ENCODE measurements at regions not wholly inside any gene's neighbourhood (a gene's known extent, or its start where the extent isn't known, plus 50 kb on each side); places are given as distances from the start of the nearest gene placed in this dataset.

DNA sequence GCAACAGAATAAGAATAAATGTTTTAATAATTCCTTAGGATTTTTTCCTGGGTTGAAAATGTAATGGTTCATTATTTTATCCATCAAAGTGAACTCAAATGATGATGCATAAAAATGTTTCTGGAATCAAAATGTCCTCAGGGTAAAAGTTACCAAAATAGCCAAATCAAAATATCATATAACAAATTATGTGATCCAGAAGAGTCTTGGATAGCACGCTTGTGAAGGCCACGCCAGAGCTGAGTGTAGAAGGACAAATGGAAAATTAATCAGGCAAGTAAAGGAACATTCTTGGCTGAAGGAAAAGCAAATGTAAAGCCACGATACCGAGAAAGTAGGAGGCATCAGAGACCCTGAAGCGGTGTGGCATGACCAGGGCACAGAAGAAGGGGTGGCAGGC, 169.2 kb downstream of the CAPZA3 start:
- H3K9me3 Mint-ChIP-seq (ENCODE audit: low read depth), result no peaks in the 10 kb centered on the region
- intact Hi-C loops (cut with DNase I, micrococcal nuclease), result no loop called here
- no peak overlapping the region for H3K4me3 Mint-ChIP-seq
- no peaks in the 10 kb centered on the region for H3K27me3 Mint-ChIP-seq
- ATAC-seq (no peak), DNase-seq (no peak)
- H3K27ac Mint-ChIP-seq, result no peak overlapping the region
- ChIA-PET CTCF (interaction anchor here (0.7 kb wide), 1 partner anchor 112 kb away, joined by 3 read pairs; no protein-coding TSS in a partner anchor), POLR2A (no interaction called here)
- H3K4me1 Mint-ChIP-seq, result no peaks in the 10 kb centered on the region
- H3K36me3 Mint-ChIP-seq (ENCODE audit: low read depth), result no peaks in the 10 kb centered on the region

DNA sequence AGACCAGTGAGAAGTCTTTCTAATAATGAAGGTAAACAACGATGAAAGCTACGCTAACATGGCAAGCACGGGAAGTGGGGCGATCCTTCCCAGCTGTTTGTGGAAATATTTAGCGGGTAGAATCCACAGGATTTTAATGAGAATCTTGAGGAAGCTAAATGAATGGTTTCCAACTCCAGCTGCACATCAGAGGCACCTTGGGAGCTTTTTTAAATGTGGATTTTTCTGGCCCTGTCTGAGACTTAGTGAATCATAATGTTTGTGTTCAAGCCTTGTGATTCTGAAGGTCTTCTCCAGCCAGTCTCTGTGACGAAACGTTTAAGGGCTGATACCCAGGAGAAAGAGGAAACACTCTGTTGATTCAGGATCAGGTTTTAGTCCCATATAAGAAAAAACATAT, 169.8 kb downstream of the CAPZA3 start:
- H3K9me3 Mint-ChIP-seq (ENCODE audit: low read depth), result no peaks in the 10 kb centered on the region
- CTCF ChIA-PET, result interaction anchor here (0.7 kb wide), 2 partner anchors 113 to 327 kb away, joined by 3 read pairs; no protein-coding TSS in a partner anchor
- POLR2A ChIA-PET, result no interaction called here
- H3K4me3 Mint-ChIP-seq, result no peak overlapping the region
- DNase-seq (no peak), ATAC-seq (no peak)
- no peaks in the 10 kb centered on the region for H3K36me3 Mint-ChIP-seq (ENCODE audit: low read depth)
- H3K27me3 Mint-ChIP-seq, result no peaks in the 10 kb centered on the region
- H3K4me1 Mint-ChIP-seq, result no peaks in the 10 kb centered on the region
- intact Hi-C loops (cut with DNase I, micrococcal nuclease), result no loop called here
- no peak overlapping the region for H3K27ac Mint-ChIP-seq

DNA sequence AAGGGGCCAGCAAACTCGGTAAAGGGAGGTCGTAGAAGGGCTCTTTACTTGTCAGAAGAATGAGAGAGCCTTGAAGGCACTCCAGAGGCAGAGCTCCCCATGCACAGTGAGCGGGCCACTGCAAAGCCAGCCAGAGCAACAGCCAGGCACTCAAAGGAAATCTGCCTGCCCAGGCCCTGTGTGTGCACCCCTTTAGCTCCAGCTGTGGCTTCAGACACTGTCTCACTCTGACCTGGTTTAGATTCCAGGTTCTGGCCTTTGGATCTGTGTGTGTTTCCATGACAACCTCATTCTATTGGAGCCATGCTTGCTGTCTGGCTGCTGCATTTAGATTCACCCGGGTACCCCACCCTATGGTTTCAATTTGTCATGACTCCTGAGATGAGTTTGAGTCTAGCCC, 170.3 kb downstream of the CAPZA3 start:
- POLR2A ChIA-PET, result no interaction called here
- no peaks in the 10 kb centered on the region for H3K36me3 Mint-ChIP-seq (ENCODE audit: low read depth)
- intact Hi-C loops (cut with DNase I, micrococcal nuclease), result no loop called here
- no peaks in the 10 kb centered on the region for H3K27me3 Mint-ChIP-seq
- ATAC-seq (no peak), DNase-seq (no peak)
- no peaks in the 10 kb centered on the region for H3K4me1 Mint-ChIP-seq
- CTCF ChIA-PET, result interaction anchor here (0.7 kb wide), 1 partner anchor 327 kb away, joined by 3 read pairs; no protein-coding TSS in a partner anchor
- no peak overlapping the region for H3K4me3 Mint-ChIP-seq
- H3K9me3 Mint-ChIP-seq (ENCODE audit: low read depth), result peaks cover 2% of the 10 kb centered on the region
- no peak overlapping the region for H3K27ac Mint-ChIP-seq

DNA sequence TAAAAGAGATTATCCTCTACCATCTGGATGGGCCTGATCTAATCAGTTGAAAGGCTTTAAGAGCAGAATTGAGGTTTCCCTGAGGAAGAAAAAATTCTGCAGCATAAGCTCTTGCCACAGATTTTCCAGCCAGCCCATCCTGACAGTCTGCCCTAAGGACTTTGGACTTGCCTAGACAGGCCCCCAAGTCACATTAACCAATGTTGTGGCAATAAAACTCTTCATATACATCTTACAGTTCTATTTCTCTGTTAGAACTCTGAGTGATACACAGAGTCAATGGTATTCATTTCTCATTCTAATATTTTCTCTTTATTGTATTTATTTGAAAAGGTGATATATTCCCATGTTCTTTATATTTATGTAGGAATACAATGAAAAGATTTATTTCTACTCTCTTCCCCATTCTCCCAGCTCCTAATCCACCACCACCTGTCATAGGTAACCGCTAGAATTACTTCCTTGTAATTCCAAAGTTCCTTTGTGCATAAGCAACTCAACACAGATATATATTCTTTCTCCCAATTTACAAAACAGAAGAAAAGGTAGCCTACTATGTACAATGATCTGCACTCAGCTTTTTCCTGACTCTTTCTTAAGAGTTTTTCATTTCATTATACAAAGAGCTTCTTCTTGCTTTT, 182.1 kb downstream of the CAPZA3 start:
- Mint-ChIP-seq H3K4me3 (no peak overlapping the region), H3K27ac (no peak overlapping the region), H3K27me3 (peaks cover 6% of the 10 kb centered on the region), H3K9me3 (ENCODE audit: low read depth) (no peaks in the 10 kb centered on the region), H3K36me3 (ENCODE audit: low read depth) (no peaks in the 10 kb centered on the region), H3K4me1 (no peaks in the 10 kb centered on the region)
- CTCF ChIA-PET, result no interaction called here
- DNase-seq (no peak), ATAC-seq (no peak)
- intact Hi-C loops (cut with DNase I, micrococcal nuclease), result no loop called here
- POLR2A ChIA-PET, result no interaction called here

DNA sequence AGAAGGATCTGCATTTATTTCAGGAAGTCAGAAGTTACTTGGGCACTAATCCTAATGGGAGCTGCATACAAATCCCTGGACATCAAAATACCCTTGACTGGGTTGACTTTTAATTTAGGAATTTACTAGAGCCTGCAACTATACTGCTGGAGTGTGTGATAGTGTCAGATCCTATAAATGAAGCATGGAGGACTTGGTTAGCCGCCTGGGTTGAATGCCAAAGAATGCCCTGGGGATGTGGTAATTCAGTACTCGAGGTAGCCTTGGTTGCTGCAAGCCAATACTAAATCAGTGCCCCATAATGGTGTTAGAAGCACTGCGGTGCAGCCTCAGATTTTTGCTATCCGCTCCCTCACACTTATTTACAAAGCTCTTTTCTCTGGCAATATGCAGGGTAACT, 184.9 kb downstream of the CAPZA3 start:
- POLR2A ChIA-PET, result no interaction called here
- no peak overlapping the region for H3K4me3 Mint-ChIP-seq
- ATAC-seq, result no peak
- no peak for DNase-seq
- intact Hi-C loops (cut with DNase I, micrococcal nuclease), result no loop called here
- H3K36me3 Mint-ChIP-seq (ENCODE audit: low read depth), result no peaks in the 10 kb centered on the region
- H3K9me3 Mint-ChIP-seq (ENCODE audit: low read depth), result no peaks in the 10 kb centered on the region
- H3K27ac Mint-ChIP-seq, result no peak overlapping the region
- CTCF ChIA-PET, result interaction anchor here (0.9 kb wide), 1 partner anchor 10 kb away, joined by 3 read pairs; no protein-coding TSS in a partner anchor
- no peaks in the 10 kb centered on the region for H3K4me1 Mint-ChIP-seq
- H3K27me3 Mint-ChIP-seq, result peaks cover 6% of the 10 kb centered on the region

DNA sequence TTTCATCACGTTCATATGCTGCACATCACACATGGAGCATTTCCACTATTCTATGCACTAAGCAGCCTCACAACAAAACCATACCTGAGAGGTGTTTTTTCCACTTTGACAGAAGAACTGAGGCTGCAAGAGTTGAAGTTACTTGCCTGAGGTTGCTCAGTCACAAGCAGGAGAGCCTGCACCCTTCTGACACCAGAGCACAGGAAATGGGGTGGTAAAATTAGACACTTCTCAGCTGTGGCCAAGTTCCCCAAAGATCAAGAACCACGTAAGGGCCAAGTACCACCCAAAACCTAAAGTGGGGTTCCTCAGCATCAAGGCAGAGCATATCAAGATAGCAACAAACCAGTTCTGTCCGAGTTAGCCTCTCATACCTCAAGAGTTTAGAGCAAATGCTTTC, 185.8 kb downstream of the CAPZA3 start:
- no peaks in the 10 kb centered on the region for H3K36me3 Mint-ChIP-seq (ENCODE audit: low read depth)
- H3K27me3 Mint-ChIP-seq, result peaks cover 6% of the 10 kb centered on the region
- no peak overlapping the region for H3K27ac Mint-ChIP-seq
- ChIA-PET CTCF (interaction anchor here (0.9 kb wide), 1 partner anchor 9 kb away, joined by 3 read pairs; no protein-coding TSS in a partner anchor), POLR2A (no interaction called here)
- DNase-seq, result no peak
- peaks cover 2% of the 10 kb centered on the region for H3K9me3 Mint-ChIP-seq (ENCODE audit: low read depth)
- intact Hi-C loops (cut with DNase I, micrococcal nuclease), result no loop called here
- no peak for ATAC-seq
- H3K4me1 Mint-ChIP-seq, result no peaks in the 10 kb centered on the region
- no peak overlapping the region for H3K4me3 Mint-ChIP-seq

DNA sequence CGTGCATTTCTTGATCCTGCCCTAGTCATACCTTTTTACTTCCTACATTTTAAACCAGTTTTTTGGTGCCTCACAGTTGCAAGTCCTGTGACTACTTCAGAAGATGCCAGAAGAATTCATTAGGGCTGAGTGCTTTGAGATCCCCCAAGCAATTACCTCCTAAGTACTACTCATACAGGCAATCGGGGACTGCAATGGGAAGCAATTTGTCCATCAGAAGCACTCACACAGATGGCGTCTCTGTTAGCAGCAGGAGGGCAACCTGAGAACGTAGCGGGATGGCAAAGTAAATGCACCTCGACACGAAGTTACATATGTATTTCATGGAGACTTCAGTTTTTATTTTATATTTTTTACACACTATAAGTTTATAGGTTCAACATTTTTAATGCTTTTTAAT, 188.3 kb downstream of the CAPZA3 start:
- POLR2A ChIA-PET, result no interaction called here
- no peak for ATAC-seq
- CTCF ChIA-PET, result no interaction called here
- intact Hi-C loops (cut with DNase I, micrococcal nuclease), result no loop called here
- Mint-ChIP-seq H3K4me3 (no peak overlapping the region), H3K27me3 (peaks cover 4% of the 10 kb centered on the region), H3K27ac (no peak overlapping the region), H3K4me1 (no peaks in the 10 kb centered on the region), H3K36me3 (ENCODE audit: low read depth) (no peaks in the 10 kb centered on the region), H3K9me3 (ENCODE audit: low read depth) (peaks cover 7% of the 10 kb centered on the region)
- no peak for DNase-seq

DNA sequence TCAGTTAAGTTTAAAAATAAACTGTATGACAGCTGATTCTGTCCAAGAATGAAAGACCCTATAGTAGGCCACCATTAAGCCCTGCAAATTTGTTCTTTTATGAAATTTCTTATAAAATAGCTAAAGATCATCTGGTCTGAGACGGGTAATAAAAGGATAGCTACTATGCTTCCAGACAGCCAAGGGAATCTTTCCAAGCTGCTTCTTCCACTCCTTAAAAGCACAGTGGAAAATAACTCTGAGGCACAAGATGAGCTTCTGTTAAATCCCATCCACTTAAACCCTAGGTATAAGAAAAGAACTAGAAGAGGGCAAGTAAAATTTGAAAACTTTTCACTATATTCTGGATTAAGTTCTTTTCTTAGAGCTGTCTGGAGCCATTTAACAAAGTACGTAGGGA, 194.3 kb downstream of the CAPZA3 start:
- no peak for DNase-seq
- peaks cover 2% of the 10 kb centered on the region for H3K27me3 Mint-ChIP-seq
- CTCF ChIA-PET, result no interaction called here
- POLR2A ChIA-PET, result no interaction called here
- intact Hi-C loops (cut with DNase I, micrococcal nuclease), result no loop called here
- H3K4me3 Mint-ChIP-seq, result no peak overlapping the region
- H3K27ac Mint-ChIP-seq, result no peak overlapping the region
- H3K4me1 Mint-ChIP-seq, result no peaks in the 10 kb centered on the region
- H3K36me3 Mint-ChIP-seq (ENCODE audit: low read depth), result no peaks in the 10 kb centered on the region
- ATAC-seq, result no peak
- H3K9me3 Mint-ChIP-seq (ENCODE audit: low read depth), result peaks cover 7% of the 10 kb centered on the region

DNA sequence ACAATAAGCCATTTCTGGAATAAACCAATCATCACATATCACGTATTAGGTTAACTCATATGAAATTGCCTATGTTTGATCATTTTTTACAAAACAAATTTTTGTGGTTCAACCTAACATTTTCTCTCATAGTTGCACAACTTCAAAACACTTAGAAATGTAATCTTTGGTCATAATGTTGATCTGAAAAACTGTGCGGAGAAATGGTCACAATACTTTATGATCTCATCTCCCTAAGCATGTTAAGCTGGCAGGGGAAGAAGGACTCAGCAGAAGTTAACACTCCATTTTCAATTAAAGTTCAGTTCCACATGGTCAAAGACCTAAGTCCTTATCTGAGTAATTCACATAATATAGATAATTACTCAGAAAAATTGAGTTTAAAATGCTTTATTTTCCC, 194.8 kb downstream of the CAPZA3 start:
- H3K4me1 Mint-ChIP-seq, result no peaks in the 10 kb centered on the region
- intact Hi-C loops (cut with DNase I, micrococcal nuclease), result no loop called here
- ATAC-seq (no peak), DNase-seq (no peak)
- H3K9me3 Mint-ChIP-seq (ENCODE audit: low read depth), result peaks cover 7% of the 10 kb centered on the region
- ChIA-PET POLR2A (no interaction called here), CTCF (interaction anchor here (0.7 kb wide), 1 partner anchor 9 kb away, joined by 3 read pairs; no protein-coding TSS in a partner anchor)
- no peak overlapping the region for H3K4me3 Mint-ChIP-seq
- no peak overlapping the region for H3K27ac Mint-ChIP-seq
- H3K27me3 Mint-ChIP-seq, result peaks cover 2% of the 10 kb centered on the region
- no peaks in the 10 kb centered on the region for H3K36me3 Mint-ChIP-seq (ENCODE audit: low read depth)

DNA sequence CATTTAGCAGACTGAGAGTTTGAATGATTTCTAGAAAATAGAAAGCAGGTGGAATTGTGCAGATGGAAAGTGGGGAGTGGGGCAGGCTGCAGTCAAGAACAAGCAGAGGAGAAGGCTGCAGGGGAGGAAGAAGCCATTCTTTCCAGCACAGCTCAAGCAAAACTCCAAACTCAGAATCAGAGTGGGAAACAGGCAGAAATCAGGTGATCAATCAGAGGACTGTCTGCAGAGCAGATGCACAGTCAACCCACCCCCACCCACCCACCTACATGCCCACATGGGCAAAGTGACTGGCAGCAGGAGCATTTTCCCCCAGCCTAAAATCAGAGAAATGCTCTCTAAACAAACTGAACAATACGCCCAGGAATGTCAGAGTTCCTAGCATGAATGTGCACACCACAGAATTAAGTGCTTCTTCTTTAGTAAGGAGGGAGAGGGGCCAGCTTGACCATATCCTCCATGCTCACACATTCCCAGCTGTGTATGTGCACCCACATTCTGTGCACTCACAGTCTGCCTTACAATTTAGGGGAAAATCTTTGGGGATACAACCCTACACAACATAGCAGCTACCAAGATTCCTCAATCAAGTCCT, 194.1 kb upstream of the PLEKHA5 start:
- Mint-ChIP-seq H3K36me3 (ENCODE audit: low read depth) (no peaks in the 10 kb centered on the region), H3K27ac (no peak overlapping the region), H3K27me3 (peaks cover 2% of the 10 kb centered on the region), H3K4me3 (no peak overlapping the region), H3K9me3 (ENCODE audit: low read depth) (no peaks in the 10 kb centered on the region), H3K4me1 (no peaks in the 10 kb centered on the region)
- intact Hi-C loops (cut with DNase I, micrococcal nuclease), result no loop called here
- ChIA-PET POLR2A (no interaction called here), CTCF (no interaction called here)
- ATAC-seq, result no peak
- DNase-seq, result no peak

DNA sequence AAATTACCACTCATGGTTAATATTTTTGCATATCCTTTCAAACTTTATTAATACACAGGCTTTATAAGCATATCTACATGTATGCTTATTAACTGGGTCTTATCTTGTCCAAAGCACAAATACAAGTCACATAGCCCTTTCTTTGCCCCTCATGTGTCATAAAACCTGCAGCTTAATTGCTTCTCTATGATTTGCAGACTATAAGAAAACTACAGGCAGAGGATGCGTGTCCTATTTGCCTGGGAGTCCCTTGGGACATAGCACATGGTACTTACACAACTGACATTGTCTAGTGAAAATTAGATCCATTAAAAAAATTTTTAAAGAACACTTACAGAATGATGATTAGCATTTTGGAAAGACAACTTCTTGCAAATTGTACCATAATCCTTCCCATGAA, 190.5 kb upstream of the PLEKHA5 start:
- POLR2A ChIA-PET, result no interaction called here
- no peaks in the 10 kb centered on the region for H3K9me3 Mint-ChIP-seq (ENCODE audit: low read depth)
- H3K27me3 Mint-ChIP-seq, result peaks cover 2% of the 10 kb centered on the region
- H3K27ac Mint-ChIP-seq, result no peak overlapping the region
- no peaks in the 10 kb centered on the region for H3K4me1 Mint-ChIP-seq
- H3K36me3 Mint-ChIP-seq (ENCODE audit: low read depth), result no peaks in the 10 kb centered on the region
- ATAC-seq (no peak), DNase-seq (no peak)
- CTCF ChIA-PET, result no interaction called here
- no peak overlapping the region for H3K4me3 Mint-ChIP-seq
- intact Hi-C loops (cut with DNase I, micrococcal nuclease), result no loop called here

DNA sequence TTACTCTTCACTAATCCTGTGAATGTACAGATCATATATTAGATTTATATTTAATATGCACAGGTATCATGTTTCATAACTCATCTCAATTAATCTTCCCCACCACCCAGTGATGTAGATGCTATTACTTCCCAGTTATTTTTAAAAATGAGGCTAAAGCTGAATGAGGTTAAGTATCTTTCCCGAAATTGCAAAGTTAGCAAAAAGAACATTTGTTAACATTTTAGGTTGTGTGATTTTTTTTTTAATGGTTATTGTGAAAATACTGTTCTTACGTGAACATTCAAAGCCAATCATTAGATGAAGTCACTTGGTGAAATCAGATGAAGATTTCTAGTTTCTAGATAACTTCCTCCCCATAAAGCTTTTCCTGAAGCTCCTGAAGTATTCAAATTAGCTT, 186.9 kb upstream of the PLEKHA5 start:
- ChIA-PET CTCF (no interaction called here), POLR2A (no interaction called here)
- H3K9me3 Mint-ChIP-seq (ENCODE audit: low read depth), result no peaks in the 10 kb centered on the region
- H3K36me3 Mint-ChIP-seq (ENCODE audit: low read depth), result no peaks in the 10 kb centered on the region
- H3K27me3 Mint-ChIP-seq, result no peaks in the 10 kb centered on the region
- ATAC-seq (no peak), DNase-seq (no peak)
- no peak overlapping the region for H3K4me3 Mint-ChIP-seq
- intact Hi-C loops (cut with DNase I, micrococcal nuclease), result no loop called here
- no peaks in the 10 kb centered on the region for H3K4me1 Mint-ChIP-seq
- no peak overlapping the region for H3K27ac Mint-ChIP-seq

Data from activated CD4-positive, alpha-beta T cell treated with anti-CD3 and anti-CD28 coated beads for 36 hours (primary cell).